ENCODE measurements at regions not wholly inside any gene's neighbourhood (a gene's known extent, or its start where the extent isn't known, plus 50 kb on each side); places are given as distances from the start of the nearest gene placed in this dataset.

DNA sequence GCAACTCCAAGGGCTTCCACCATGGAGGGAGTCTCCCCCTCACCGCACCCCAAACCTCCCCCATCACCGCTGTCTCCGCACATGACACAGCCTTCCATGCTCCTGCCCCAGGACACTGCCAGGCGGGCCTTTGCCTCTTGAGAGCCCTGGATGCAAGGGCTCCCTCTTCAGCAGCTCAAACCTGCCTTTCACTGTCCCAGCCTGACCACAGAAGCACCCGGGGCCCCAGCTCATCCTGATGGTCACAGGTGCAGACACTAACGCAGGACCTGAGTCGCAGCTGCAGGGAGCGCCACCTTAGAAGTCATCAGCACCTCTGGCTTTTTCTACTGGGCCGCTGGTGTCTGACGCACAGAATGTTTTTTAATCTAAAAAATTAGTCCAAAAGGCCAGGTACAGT, 54.0 kb downstream of the SYNE3 start:
- FAIRE-seq: no peak
- dilution Hi-C loops (cut with MboI; ENCODE audit: extremely low pct_ligation_motif_present, low sequenced_read_pairs): no loop called here

DNA sequence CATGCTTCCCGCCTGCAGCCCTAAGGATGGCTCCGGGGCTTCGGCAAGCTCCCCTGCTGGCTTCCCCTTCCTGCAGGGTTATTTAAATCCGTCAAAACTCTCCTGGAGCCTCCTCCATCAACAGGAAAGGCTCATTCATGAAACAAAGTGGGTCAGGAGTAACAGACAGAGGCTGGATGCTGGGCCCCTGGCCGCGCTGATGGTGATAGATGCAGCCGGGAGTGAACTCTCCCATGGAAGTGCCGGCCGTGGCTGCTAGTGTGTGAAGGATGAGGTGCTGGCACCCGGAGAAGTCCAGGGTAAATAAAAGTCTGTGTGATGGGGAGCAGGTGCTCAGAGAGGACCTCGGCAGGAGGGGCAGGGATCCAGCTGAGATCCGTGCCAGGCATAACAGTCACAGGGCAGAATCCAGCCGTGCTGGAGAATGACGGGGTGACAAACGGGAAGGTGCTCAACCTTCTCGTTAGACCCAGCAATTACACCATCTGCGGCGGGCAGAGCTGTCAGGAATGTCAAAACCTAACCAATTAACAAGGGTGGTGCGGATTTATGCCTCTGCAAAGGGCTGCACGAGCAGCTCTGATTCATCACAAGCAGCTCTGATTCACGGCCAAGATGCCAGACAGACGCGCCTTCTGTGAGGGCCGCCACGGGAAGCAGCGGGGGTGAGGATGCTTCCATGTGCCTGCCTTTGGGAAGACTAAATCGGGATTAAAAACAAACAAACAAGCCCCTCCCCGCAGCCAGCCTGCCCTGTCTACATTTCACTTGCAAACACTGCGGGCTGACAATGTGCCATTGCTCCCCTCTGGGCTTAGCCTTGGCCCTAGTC, 55.6 kb downstream of the SYNE3 start:
- FAIRE-seq (peak; percentile 78), DNase-seq (ENCODE audit: low read depth, low spot score) (peak; percentile 67)
- H2AFZ ChIP-seq (ENCODE audit: control insufficient read depth, low read length): no peak overlapping the region
- H3K79me2 ChIP-seq (ENCODE audit: control insufficient read depth, insufficient read depth, low read length): no peaks in the 10 kb centered on the region
- H3K4me2 ChIP-seq (ENCODE audit: control insufficient read depth, extremely low read depth, insufficient read depth, low read depth, low read length): peak overlapping the region; percentile 29
- no peaks in the 10 kb centered on the region for H3K9me3 ChIP-seq (ENCODE audit: control insufficient read depth, low read depth, low read length)
- H3K27ac ChIP-seq (ENCODE audit: control insufficient read depth, insufficient read depth, low read length): no peak overlapping the region
- TF ChIP-seq, protein P1, sequence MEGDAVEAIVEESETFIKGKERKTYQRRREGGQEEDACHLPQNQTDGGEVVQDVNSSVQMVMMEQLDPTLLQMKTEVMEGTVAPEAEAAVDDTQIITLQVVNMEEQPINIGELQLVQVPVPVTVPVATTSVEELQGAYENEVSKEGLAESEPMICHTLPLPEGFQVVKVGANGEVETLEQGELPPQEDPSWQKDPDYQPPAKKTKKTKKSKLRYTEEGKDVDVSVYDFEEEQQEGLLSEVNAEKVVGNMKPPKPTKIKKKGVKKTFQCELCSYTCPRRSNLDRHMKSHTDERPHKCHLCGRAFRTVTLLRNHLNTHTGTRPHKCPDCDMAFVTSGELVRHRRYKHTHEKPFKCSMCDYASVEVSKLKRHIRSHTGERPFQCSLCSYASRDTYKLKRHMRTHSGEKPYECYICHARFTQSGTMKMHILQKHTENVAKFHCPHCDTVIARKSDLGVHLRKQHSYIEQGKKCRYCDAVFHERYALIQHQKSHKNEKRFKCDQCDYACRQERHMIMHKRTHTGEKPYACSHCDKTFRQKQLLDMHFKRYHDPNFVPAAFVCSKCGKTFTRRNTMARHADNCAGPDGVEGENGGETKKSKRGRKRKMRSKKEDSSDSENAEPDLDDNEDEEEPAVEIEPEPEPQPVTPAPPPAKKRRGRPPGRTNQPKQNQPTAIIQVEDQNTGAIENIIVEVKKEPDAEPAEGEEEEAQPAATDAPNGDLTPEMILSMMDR (optimal IDR thresholded peaks at IDR 0.05 in 1 of 3, IDR thresholded peaks at IDR 0.05 in 1 of 3, conservative IDR thresholded peaks at IDR 0.05 in 1 of 3; ENCODE audit: extremely low read depth in 1 of 3, insufficient read depth in 2 of 3, low read length in 3 of 3): no peak
- no peak for TF ChIP-seq EZH2 (IDR thresholded peaks at IDR 0.05; ENCODE audit: low read length)
- dilution Hi-C loops (cut with MboI; ENCODE audit: extremely low pct_ligation_motif_present, low sequenced_read_pairs): no loop called here
- no peak overlapping the region for H3K4me3 ChIP-seq (ENCODE audit: control insufficient read depth in 2 of 3, extremely low read depth in 1 of 3, insufficient read depth in 2 of 3, low read depth in 1 of 3, low read length in 3 of 3)
- no peak overlapping the region for H3K9ac ChIP-seq (ENCODE audit: control insufficient read depth, extremely low read depth, insufficient read depth, low read length)
- H4K20me1 ChIP-seq (ENCODE audit: control insufficient read depth, extremely low read depth, insufficient read depth, low read length): peaks cover 19% of the 10 kb centered on the region
- no peaks in the 10 kb centered on the region for H3K9me1 ChIP-seq (ENCODE audit: control insufficient read depth, extremely low read depth, insufficient read depth, low read length)
- peaks cover 11% of the 10 kb centered on the region for H3K4me1 ChIP-seq (ENCODE audit: control insufficient read depth, extremely low read depth, insufficient read depth, low read length)
- peaks cover 0 to 2% of the 10 kb centered on the region in 2 experiments for H3K36me3 ChIP-seq (ENCODE audit: control insufficient read depth in 2 of 2, extremely low read depth in 1 of 2, insufficient read depth in 2 of 2, low read length in 2 of 2)
- peaks cover 6% of the 10 kb centered on the region for H3K27me3 ChIP-seq (ENCODE audit: control insufficient read depth, extremely low read depth, insufficient read depth, low read length)

More for the DNA sequence above, 54.0 kb downstream of the SYNE3 start:
- peaks cover 6% of the 10 kb centered on the region for H3K27me3 ChIP-seq (ENCODE audit: control insufficient read depth, extremely low read depth, insufficient read depth, low read length)
- H3K36me3 ChIP-seq (ENCODE audit: control insufficient read depth in 2 of 2, extremely low read depth in 1 of 2, insufficient read depth in 2 of 2, low read length in 2 of 2): peaks cover 0 to 4% of the 10 kb centered on the region in 2 experiments
- no peak overlapping the region for H3K27ac ChIP-seq (ENCODE audit: control insufficient read depth, insufficient read depth, low read length)
- no peak for TF ChIP-seq EZH2 (IDR thresholded peaks at IDR 0.05; ENCODE audit: low read length)
- TF ChIP-seq, protein P1 (optimal IDR thresholded peaks at IDR 0.05 in 1 of 3, IDR thresholded peaks at IDR 0.05 in 1 of 3, conservative IDR thresholded peaks at IDR 0.05 in 1 of 3; ENCODE audit: extremely low read depth in 1 of 3, insufficient read depth in 2 of 3, low read length in 3 of 3): no peak
- no peak overlapping the region for H3K4me2 ChIP-seq (ENCODE audit: control insufficient read depth, extremely low read depth, insufficient read depth, low read depth, low read length)
- H4K20me1 ChIP-seq (ENCODE audit: control insufficient read depth, extremely low read depth, insufficient read depth, low read length): peaks cover 19% of the 10 kb centered on the region
- H3K9ac ChIP-seq (ENCODE audit: control insufficient read depth, extremely low read depth, insufficient read depth, low read length): no peak overlapping the region
- H3K9me1 ChIP-seq (ENCODE audit: control insufficient read depth, extremely low read depth, insufficient read depth, low read length): no peaks in the 10 kb centered on the region
- no peaks in the 10 kb centered on the region for H3K9me3 ChIP-seq (ENCODE audit: control insufficient read depth, low read depth, low read length)
- no peak overlapping the region for H2AFZ ChIP-seq (ENCODE audit: control insufficient read depth, low read length)
- no peak overlapping the region for H3K4me3 ChIP-seq (ENCODE audit: control insufficient read depth in 2 of 3, extremely low read depth in 1 of 3, insufficient read depth in 2 of 3, low read depth in 1 of 3, low read length in 3 of 3)
- DNase-seq (ENCODE audit: low read depth, low spot score): no peak
- H3K79me2 ChIP-seq (ENCODE audit: control insufficient read depth, insufficient read depth, low read length): no peaks in the 10 kb centered on the region
- peaks cover 11% of the 10 kb centered on the region for H3K4me1 ChIP-seq (ENCODE audit: control insufficient read depth, extremely low read depth, insufficient read depth, low read length)

All from keratinocyte (primary cell).